H1 (cell line): ENCODE measurements at regions not wholly inside any gene's neighbourhood (a gene's known extent, or its start where the extent isn't known, plus 50 kb on each side); places are given as distances from the start of the nearest gene placed in this dataset.

Experiments used
- CHD7 ChIP-seq: fragments of 300-600 bp; sonication (generic); IDR thresholded peaks from 2 replicates; pipeline ENCODE4 v1.7.1; 2012; ENCODE audit warnings: low read length, moderate library complexity, mild to moderate bottlenecking, inconsistent platforms; ENCODE audit not compliant: insufficient replicate concordance
- JUND ChIP-seq: IDR thresholded peaks from 2 replicates; pipeline ENCODE4 v1.6.1; 2011; ENCODE audit warnings: mild to moderate bottlenecking, improper control_type of control experiment, low read length
- TAF7 ChIP-seq: optimal IDR thresholded peaks from 2 replicates; pipeline ENCODE3; 2011; ENCODE audit warnings: low read depth, mild to moderate bottlenecking, inconsistent platforms, low read length, moderate library complexity, borderline replicate concordance

DNA sequence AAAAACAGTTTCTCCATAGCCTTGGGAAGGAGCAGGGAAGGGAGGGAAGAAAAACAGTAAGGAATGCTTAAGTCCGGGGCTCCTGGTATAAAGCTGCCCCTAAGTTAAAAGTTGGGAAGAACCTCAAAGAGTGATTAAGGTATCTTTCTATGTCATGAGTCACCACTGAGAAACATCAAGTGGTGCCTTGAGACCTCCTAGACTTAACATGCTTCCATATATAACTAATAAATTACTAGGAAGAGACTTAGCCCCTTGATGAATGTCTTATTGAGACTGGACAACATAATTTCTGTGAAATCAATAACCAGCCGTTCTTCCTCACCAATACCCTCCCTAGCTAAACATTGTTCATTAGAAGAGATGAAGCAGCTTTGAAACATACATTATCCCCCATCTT is 121.8 kb upstream of the SLC44A3 start (continued):
- TF ChIP-seq CHD7 = no peak
- no peak for TF ChIP-seq TAF7
- no peak for TF ChIP-seq JUND
